GM21390 (cell line): ENCODE measurements at regions not wholly inside any gene's neighbourhood (a gene's known extent, or its start where the extent isn't known, plus 50 kb on each side); places are given as distances from the start of the nearest gene placed in this dataset.

Experiments used
- ATAC-seq: cut with Tn5 transposase; IDR thresholded peaks from one replicate; pipeline ENCODE4 v1.9.1; 2021; ENCODE audit not compliant: unreplicated experiment

GRCh38 chr15:81987628-81988027, 58.2 kb downstream of the MEX3B start:
- no peak for ATAC-seq

GRCh38 chr15:81983497-81983896, 62.3 kb downstream of the MEX3B start:
- ATAC-seq = no peak

DNA sequence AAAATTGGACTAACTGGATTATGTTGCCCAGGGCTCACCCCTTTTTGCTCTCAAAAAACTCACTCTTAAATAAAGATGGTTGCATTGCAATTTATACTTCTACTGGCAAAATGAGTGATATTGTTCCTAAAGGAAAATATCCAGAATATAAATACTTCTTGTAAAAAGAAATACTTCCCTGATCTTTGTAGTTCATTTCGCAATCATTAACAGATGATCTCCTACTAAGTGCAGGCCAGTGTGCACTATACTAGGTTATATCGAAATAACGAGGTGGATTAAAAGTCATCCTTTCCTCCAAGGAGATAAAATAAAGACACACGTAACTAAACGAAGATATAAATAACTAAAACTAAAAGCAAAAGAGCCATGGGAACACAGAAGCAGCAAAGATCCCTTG, 63.0 kb downstream of the MEX3B start:
- no peak for ATAC-seq

DNA sequence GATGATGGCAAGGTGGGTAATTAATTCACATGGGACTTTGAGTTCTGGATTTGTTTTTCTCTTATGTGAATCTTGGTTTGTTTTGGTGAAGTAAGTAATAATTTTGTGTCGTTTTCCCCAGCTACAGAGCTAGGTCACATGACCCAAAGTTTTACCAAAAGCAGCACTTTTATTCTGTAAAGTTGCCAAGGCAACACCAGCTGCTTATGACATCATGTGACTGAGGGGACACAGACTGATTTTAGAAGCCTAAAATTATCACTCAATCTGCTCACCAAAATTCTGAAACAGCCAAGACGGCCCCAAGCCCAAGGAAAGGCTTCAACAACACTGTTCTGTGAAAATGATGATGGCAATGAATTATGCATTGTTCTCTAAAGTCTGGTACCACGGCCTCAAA, 63.9 kb downstream of the MEX3B start:
- ATAC-seq = no peak

DNA sequence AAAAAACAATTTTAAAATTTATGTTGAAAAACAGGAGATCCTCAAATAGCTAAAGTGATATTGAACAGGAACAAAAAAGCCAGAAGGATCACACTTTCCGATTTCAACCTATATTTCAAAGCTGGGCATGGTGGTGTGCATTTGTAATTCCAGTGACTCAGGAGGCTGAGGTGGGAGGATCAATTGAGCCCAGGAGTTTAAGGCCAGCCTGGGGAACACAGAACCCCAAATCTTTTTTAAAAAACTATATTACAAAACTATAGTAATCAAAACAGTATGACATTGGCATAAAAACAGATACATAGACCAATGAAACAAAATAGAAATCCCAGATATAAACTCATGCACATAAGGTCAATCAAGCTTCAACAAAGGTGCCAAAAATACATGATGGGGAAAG, 68.4 kb downstream of the MEX3B start:
- no peak for ATAC-seq

DNA sequence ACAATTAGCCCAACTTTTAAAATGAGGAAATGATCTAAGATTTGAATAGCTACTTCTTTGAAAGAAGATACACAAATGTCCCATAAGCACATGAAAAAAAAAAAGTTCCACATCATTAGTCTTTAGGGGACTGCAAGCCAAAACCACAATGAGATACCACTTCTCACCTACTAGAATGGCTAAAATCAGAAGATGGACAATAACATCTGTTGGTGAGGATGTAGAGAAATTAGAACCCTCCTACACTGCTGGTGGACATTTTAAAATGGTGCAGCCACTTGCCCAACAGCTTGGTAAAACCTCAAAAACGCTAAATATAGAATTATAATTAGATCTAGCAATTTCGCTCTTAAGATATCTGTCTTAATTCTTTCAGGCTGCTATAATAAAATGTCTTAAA, 77.1 kb downstream of the MEX3B start:
- no peak for ATAC-seq

DNA sequence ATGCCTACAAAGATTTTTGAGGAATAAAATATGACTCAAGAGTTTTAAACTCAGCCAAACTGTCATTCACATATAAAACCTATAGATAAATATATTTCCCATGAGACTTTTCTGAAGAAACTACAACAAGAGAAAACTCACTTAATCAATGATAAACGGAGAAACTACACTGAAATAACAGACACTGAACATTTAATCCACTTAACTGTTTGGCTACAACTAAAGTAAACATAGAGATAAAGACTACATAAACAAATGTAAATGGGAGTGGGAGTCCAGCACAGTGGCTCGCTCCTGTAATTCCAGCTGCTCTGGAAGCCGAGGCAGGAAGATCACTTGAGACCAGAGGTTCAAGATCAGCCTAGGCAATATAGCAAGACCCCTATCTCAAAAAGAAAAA, 79.2 kb downstream of the MEX3B start:
- ATAC-seq = no peak

DNA sequence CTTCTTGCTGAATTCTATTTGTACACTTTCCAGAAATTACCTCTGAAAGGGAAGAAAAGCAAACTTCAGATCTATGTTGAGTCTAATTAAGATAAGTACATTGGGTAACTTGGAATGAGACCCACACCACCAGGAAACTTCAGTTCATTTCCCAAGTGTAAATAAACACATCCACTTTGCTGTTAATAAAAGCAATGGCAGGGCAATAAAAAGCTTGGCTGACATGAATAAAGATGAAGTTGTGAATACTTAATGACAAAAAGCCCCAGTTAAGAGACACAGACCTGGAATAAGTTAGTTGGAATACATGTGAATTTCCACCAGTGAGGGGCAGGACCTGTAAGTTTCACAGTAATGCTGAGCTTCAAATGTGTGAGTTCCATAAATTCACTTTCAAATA, 83.3 kb downstream of the MEX3B start:
- no peak for ATAC-seq

DNA sequence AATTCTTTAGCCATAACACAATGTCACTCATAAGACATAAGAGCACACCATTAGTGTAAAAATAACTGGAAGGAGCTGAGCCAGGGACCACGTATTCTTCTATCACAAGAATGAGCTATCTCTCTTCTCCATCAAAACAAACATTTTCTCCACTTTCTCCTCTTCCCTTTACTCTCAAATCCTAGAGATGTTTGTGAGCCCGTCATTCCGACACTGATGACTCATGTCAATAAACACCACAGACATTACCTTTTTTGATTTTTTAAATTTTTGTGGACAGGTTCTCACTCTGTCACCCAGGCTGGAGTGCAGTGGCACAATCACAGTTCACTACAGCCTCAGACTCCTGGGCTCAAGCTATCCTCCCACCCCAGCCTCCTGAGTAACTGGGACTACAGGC, 86.6 kb downstream of the MEX3B start:
- ATAC-seq = no peak

- no peak for ATAC-seq
Observed at GRCh38 chr15:81957698-81958097, 88.1 kb downstream of the MEX3B start.

- no peak for ATAC-seq
Observed at GRCh38 chr15:81955382-81956062, 90.3 kb downstream of the MEX3B start.

DNA sequence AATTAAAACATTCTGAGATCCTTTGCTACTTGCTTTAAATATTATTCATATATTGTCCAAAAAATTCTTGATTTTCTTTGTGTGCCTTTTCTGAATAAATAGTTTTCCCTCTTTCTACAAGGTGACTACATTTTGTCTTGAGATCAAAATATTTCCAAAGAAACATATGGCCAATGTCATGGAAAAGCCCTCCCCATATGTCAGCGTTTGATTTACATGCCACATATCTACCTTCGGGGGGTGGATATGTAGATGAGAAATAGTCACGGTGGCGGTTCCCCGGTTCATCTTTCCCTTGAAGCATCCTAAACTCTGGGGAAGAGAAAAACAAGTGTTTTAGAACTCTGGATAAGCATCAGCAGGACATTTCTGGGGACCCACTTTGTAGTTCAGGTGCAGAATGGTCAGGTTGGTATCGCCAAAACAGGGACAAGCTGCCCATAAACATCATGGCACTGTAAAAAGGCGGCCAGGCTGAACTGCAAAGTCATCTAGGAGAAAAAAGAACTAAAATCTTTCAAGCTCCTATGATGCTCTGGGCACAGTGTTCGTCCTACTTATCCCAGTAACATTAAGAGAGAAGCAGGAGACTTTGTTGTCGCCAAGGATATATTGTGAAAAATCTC, 91.5 kb downstream of the MEX3B start:
- no peak for ATAC-seq

GRCh38 chr15:81950841-81951414, 94.9 kb downstream of the MEX3B start:
- ATAC-seq = no peak

- no peak for ATAC-seq
Observed at GRCh38 chr15:81948751-81949150, 97.1 kb downstream of the MEX3B start.

GRCh38 chr15:81948222-81948621, 97.6 kb downstream of the MEX3B start:
- ATAC-seq = no peak

- no peak for ATAC-seq
Observed at GRCh38 chr15:81947548-81947947, 98.3 kb downstream of the MEX3B start.

- ATAC-seq = no peak
Observed at GRCh38 chr15:81945014-81945615, 100.7 kb downstream of the MEX3B start.

DNA sequence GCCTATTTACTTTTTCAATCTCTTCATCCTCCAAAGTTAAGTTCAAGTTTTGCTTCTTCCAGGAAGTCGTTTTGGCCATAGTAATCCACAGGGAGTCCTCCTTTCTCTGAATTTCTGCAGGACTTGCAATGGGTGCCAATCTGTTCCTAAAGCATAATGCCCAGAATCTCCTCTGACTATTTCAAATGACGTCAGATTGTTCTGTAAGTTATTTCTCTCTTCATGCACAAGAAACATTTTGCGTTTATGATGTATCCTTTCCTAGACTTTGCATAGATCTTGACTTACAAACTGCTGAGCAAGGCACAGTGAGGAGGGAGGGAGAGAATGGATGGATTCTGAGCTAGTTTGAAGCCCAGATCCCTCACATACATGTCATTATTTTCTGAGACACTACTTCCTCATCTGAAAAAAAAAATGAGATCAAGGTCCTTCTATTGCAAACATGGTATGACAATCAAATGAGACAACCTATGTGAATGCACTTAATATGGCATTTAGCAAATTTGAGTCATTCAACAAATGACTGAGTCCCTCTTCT, 103.1 kb downstream of the MEX3B start:
- no peak for ATAC-seq

DNA sequence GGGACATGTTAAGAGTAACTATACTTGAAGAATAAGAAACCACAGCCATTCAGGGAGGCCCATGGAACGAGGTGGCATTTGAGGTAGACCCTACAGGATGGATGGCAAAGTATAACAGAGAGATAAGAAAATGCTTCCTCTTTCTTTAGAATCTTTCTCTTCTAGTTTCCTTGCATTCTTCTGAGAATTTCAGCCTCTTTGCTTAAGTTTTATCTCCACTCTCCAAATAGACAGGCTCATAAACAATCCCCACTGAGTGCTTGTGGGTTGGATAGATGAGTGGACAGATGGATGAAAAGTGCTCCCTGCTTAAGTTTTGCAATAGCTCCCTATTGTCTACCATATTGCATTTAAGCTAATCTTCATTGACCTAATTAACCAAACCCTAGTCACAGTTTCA, 103.7 kb downstream of the MEX3B start:
- ATAC-seq = no peak

DNA sequence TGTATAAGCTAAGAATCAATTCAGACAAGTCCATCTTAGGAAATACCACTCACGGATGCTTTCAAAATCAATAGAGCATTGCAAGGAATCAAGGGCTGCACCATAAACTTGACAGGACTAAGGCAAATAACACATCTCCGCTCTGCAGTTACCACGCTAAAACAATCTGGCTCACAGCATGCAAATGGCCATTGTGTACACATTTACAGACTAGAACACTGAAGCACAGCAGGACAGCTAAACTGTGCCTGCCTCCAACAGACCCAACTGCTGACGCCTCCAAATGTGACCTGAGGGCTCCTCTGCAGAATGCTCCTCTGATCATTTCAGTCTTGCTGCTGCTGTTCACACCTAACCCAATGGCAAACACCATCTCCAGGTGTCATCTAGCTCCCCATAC, 104.3 kb downstream of the MEX3B start:
- ATAC-seq = no peak

GRCh38 chr15:81940467-81941451, 105.1 kb downstream of the MEX3B start:
- ATAC-seq = no peak
